HG02840 (cell line): ENCODE measurements at regions not wholly inside any gene's neighbourhood (a gene's known extent, or its start where the extent isn't known, plus 50 kb on each side); places are given as distances from the start of the nearest gene placed in this dataset.
"Not testable (repeated sequence)": the region's sequence is repeated elsewhere in the genome, so short reads cannot be mapped to it uniquely, and the experiment has no call there.

ENCODE experiments used
- ATAC-seq: cut with Tn5 transposase; IDR thresholded peaks from one replicate; pipeline ENCODE4 v1.9.1; 2021; ENCODE audit warnings: mild to moderate bottlenecking, moderate library complexity, moderate number of reproducible peaks; ENCODE audit not compliant: unreplicated experiment, low FRiP score

GRCh38 chr10:4281190-4281825 is 496.3 kb upstream of the KLF6 start:
- ATAC-seq, result no peak

- no peak for ATAC-seq
Measured at GRCh38 chr10:4280461-4281189, 495.6 kb upstream of the KLF6 start.

GRCh38 chr10:4279655-4280054 is 494.6 kb upstream of the KLF6 start:
- ATAC-seq, result no peak

- no peak for ATAC-seq
Measured at GRCh38 chr10:4278186-4278585, 493.2 kb upstream of the KLF6 start.

GRCh38 chr10:4276151-4276550 is 491.1 kb upstream of the KLF6 start:
- ATAC-seq, result no peak

GRCh38 chr10:4274671-4275070 is 489.7 kb upstream of the KLF6 start:
- not testable (repeated sequence) for ATAC-seq

GRCh38 chr10:4271193-4271592 is 486.2 kb upstream of the KLF6 start:
- no peak for ATAC-seq

GRCh38 chr10:4270116-4270515 is 485.1 kb upstream of the KLF6 start:
- ATAC-seq, result no peak

GRCh38 chr10:4268490-4268889 is 483.5 kb upstream of the KLF6 start:
- not testable (repeated sequence) for ATAC-seq

GRCh38 chr10:4267086-4267773 is 482.2 kb upstream of the KLF6 start:
- no peak for ATAC-seq

- ATAC-seq, result no peak
Measured at GRCh38 chr10:4266416-4267085, 481.5 kb upstream of the KLF6 start.

GRCh38 chr10:4265964-4266363 is 481.0 kb upstream of the KLF6 start:
- ATAC-seq, result no peak

- ATAC-seq, result no peak
Measured at GRCh38 chr10:4264209-4264865, 479.3 kb upstream of the KLF6 start.

GRCh38 chr10:4263601-4263921 is 478.6 kb upstream of the KLF6 start:
- no peak for ATAC-seq

GRCh38 chr10:4262870-4263600 is 478.0 kb upstream of the KLF6 start:
- no peak for ATAC-seq

- no peak for ATAC-seq
Measured at GRCh38 chr10:4262449-4262848, 477.4 kb upstream of the KLF6 start.

GRCh38 chr10:4260483-4261124 is 475.6 kb upstream of the KLF6 start:
- no peak for ATAC-seq

GRCh38 chr10:4257939-4258465 is 473.0 kb upstream of the KLF6 start:
- ATAC-seq, result no peak

- ATAC-seq, result no peak
Measured at GRCh38 chr10:4256971-4257370, 472.0 kb upstream of the KLF6 start.
